ENCODE measurements at regions not wholly inside any gene's neighbourhood (a gene's known extent, or its start where the extent isn't known, plus 50 kb on each side); places are given as distances from the start of the nearest gene placed in this dataset.

DNA sequence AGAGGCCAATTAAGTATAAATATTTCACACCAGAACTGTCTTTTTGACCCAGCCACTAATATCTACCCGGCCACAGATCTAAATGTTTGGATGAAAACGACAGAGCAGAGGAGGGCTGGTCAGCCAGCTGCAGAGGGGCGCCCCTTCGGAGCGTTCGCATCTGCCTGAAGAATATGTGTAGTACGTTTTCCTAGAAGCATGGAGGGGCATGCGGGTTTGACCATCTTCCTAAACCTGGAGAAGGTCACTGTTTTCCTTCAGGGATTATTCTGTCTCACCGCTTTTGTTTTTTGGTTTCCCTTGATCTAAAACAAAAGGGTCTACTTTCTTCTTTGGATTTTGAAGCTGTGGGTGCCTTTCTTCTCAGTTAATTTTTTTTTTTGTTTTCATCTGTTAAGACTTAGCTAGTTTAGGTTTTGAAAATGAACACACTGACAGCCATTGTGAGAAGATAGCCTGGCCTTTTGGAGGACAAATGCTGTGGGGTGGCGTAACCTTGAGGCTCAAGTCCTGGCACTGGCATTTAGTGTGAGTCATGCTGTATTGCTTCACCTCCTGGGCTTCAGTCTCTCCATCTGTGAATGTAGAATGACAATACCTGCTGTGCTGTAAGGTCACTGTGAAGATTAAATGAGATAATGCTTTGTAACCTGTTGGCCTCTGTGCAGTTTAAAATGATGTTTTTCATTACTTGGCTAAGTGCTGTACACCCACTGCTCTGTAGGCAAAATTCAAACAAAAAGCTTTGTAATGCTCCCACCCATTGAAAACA, 74.1 kb upstream of the IRF2BP2 start (continued):
- TF ChIP-seq, protein P1, sequence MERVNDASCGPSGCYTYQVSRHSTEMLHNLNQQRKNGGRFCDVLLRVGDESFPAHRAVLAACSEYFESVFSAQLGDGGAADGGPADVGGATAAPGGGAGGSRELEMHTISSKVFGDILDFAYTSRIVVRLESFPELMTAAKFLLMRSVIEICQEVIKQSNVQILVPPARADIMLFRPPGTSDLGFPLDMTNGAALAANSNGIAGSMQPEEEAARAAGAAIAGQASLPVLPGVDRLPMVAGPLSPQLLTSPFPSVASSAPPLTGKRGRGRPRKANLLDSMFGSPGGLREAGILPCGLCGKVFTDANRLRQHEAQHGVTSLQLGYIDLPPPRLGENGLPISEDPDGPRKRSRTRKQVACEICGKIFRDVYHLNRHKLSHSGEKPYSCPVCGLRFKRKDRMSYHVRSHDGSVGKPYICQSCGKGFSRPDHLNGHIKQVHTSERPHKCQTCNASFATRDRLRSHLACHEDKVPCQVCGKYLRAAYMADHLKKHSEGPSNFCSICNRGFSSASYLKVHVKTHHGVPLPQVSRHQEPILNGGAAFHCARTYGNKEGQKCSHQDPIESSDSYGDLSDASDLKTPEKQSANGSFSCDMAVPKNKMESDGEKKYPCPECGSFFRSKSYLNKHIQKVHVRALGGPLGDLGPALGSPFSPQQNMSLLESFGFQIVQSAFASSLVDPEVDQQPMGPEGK (CRISPR knock-in tag; IDR thresholded peaks at IDR 0.05), result peak; percentile 68; the same call in 1 of the 2 replicates
- peak; percentile 60 for TF ChIP-seq GFI1 (CRISPR knock-in tag; IDR thresholded peaks at IDR 0.05; ENCODE audit: borderline replicate concordance)
- peak; percentile 29 for TF ChIP-seq ZNF781 (CRISPR knock-in tag; IDR thresholded peaks at IDR 0.05; ENCODE audit: borderline replicate concordance, not compliant biosample characterization)
- no peak for TF ChIP-seq ZNF432 (CRISPR knock-in tag; IDR thresholded peaks at IDR 0.05; ENCODE audit: borderline replicate concordance)
- TF ChIP-seq ATAD3A (CRISPR knock-in tag; IDR thresholded peaks at IDR 0.05), result no peak
- no peak for TF ChIP-seq FIP1L1 (IDR thresholded peaks at IDR 0.05; ENCODE audit: borderline replicate concordance, insufficient read depth, low read depth, low read length)
- TF ChIP-seq RAD51 (IDR thresholded peaks at IDR 0.05; ENCODE audit: borderline replicate concordance), result no peak
- peak; percentile 69; the same call in 1 of the 2 replicates for TF ChIP-seq HMGXB3 (CRISPR knock-in tag; IDR thresholded peaks at IDR 0.05; ENCODE audit: borderline replicate concordance)
- TF ChIP-seq PHF5A (CRISPR knock-in tag; IDR thresholded peaks at IDR 0.05; ENCODE audit: low read depth, unreplicated experiment), result peak; percentile 46
- no peak for TF ChIP-seq NBN (conservative IDR thresholded peaks at IDR 0.05)
- no peak; the same call in 1 of the 2 replicates for TF ChIP-seq ZNF614 (CRISPR knock-in tag; IDR thresholded peaks at IDR 0.05; ENCODE audit: borderline replicate concordance)
- no peak for TF ChIP-seq JARID2 (CRISPR knock-in tag; IDR thresholded peaks at IDR 0.05; ENCODE audit: insufficient replicate concordance)
- TF ChIP-seq AHR (CRISPR knock-in tag; IDR thresholded peaks at IDR 0.05), result no peak; the same call in 1 of the 2 replicates
- no peak for TF ChIP-seq ZNF619 (CRISPR knock-in tag; IDR thresholded peaks at IDR 0.05)
- 0 out of 2 replicates have a peak, but pooled peaks have one; percentile 20 for TF ChIP-seq LCORL (IDR thresholded peaks at IDR 0.05)
- TF ChIP-seq LCORL (CRISPR knock-in tag; IDR thresholded peaks at IDR 0.05), result peak; percentile 78
- peak; percentile 68; the same call in 1 of the 2 replicates for TF ChIP-seq ZHX1 (CRISPR knock-in tag; IDR thresholded peaks at IDR 0.05; ENCODE audit: low read depth)
- no peak for TF ChIP-seq MTF2 (CRISPR knock-in tag; IDR thresholded peaks at IDR 0.05; ENCODE audit: borderline replicate concordance)
- no peak for TF ChIP-seq PTBP1 (IDR thresholded peaks at IDR 0.05; ENCODE audit: low read depth, low read length, poor library complexity, severe bottlenecking)
